T-cell (primary cell): ENCODE measurements at regions not wholly inside any gene's neighbourhood (a gene's known extent, or its start where the extent isn't known, plus 50 kb on each side); places are given as distances from the start of the nearest gene placed in this dataset.

Experiments used
- ATAC-seq, 4 experiments: fragments of 200-7000 bp in 3 of 4; fragments of 150-1000 bp in 1 of 4; cut with Tn5 transposase; replicated peaks in 1 of 4; 1 replicate in 3 of 4; 2 replicates in 1 of 4; pipeline ENCODE4 v1.10.0; 2021; ENCODE audit warnings: moderate library complexity in 3 of 4, mild to moderate bottlenecking in 2 of 4, moderate number of reproducible peaks in 1 of 4
- CTCF ChIA-PET, 2 donors: fragments of 300-600 bp; sonication (Branson Sonifier 250); formaldehyde crosslinking; loops; one replicate each; lab custom pipeline; 2022; ENCODE audit warnings: antibody characterized with exemption in 2 of 2; lab: Charles Lee
- POLR2A ChIA-PET, 2 donors: fragments of 300-600 bp; sonication (Branson Sonifier 250); formaldehyde crosslinking; loops; one replicate each; lab custom pipeline; 2022; ENCODE audit warnings: antibody characterized with exemption in 2 of 2; lab: Charles Lee
- DNase-seq, 35 experiments: peaks; one replicate each; pipeline versions ENCODE4 v3.0.0 to v3.0.0-alpha.2; 2013 to 2023
- H3K27ac ChIP-seq: one replicate; pipeline ENCODE4 v1.5.1; 2013; ENCODE audit warnings: low read length
- H3K27me3 ChIP-seq, 2 experiments: replicated peaks in 1 of 2; 1 replicate in 1 of 2; 2 replicates in 1 of 2; pipeline versions ENCODE4 v1.6.1 to v1.7.0; 2013; ENCODE audit warnings: low read length in 1 of 2, mixed read lengths in 1 of 2; ENCODE audit not compliant: control insufficient read depth in 2 of 2, insufficient read depth in 2 of 2; ENCODE audit errors: extremely low read depth in 1 of 2
- H3K36me3 ChIP-seq, 2 donors: 1 replicate in 1 of 2; 2 replicates in 1 of 2; pipeline versions ENCODE4 v1.6.1 to v1.7.0; 2013; ENCODE audit warnings: low read length in 1 of 2; ENCODE audit not compliant: control insufficient read depth in 2 of 2, insufficient read depth in 1 of 2; ENCODE audit errors: extremely low read depth in 1 of 2
- H3K4me1 ChIP-seq, 2 experiments: 1 replicate in 1 of 2; 2 replicates in 1 of 2; pipeline versions ENCODE4 v1.6.1 to v1.7.0; 2013; ENCODE audit warnings: low read length in 2 of 2, mixed read lengths in 1 of 2; ENCODE audit not compliant: insufficient read depth in 2 of 2, control insufficient read depth in 1 of 2; ENCODE audit errors: extremely low read depth in 1 of 2
- H3K4me3 ChIP-seq, 2 donors: 1 replicate in 1 of 2; 2 replicates in 1 of 2; pipeline versions ENCODE4 v1.5.1 to v1.7.0; 2013; ENCODE audit warnings: mild to moderate bottlenecking in 2 of 2, low read length in 1 of 2, moderate library complexity in 1 of 2; ENCODE audit not compliant: control insufficient read depth in 1 of 2; ENCODE audit errors: extremely low read depth in 1 of 2
- H3K9me3 ChIP-seq: 2 replicates; pipeline ENCODE4 v1.7.0; 2013
- H3K27ac Mint-ChIP-seq, 2 donors: one replicate each; pipeline ENCODE4 v1.8.0; 2020 to 2021; ENCODE audit warnings: mild to moderate bottlenecking in 2 of 2, mixed read lengths in 2 of 2
- H3K27me3 Mint-ChIP-seq, 2 donors: one replicate each; pipeline ENCODE4 v1.8.0; 2021 to 2022; ENCODE audit warnings: mixed read lengths in 2 of 2
- H3K36me3 Mint-ChIP-seq: one replicate; pipeline ENCODE4 v1.8.0; 2021; ENCODE audit warnings: mixed read lengths
- H3K4me1 Mint-ChIP-seq, 3 donors: one replicate each; pipeline ENCODE4 v1.8.0; 2020 to 2022; ENCODE audit warnings: mixed read lengths in 3 of 3, mild to moderate bottlenecking in 1 of 3
- H3K4me3 Mint-ChIP-seq, 3 donors: one replicate each; pipeline ENCODE4 v1.8.0; 2020 to 2022; ENCODE audit warnings: mild to moderate bottlenecking in 3 of 3, mixed read lengths in 3 of 3, moderate library complexity in 3 of 3
- H3K9me3 Mint-ChIP-seq, 3 donors: one replicate each; pipeline ENCODE4 v1.8.0; 2020 to 2022; ENCODE audit warnings: mixed read lengths in 3 of 3
- WGBS: methylation state at CpG from one replicate; pipeline ENCODE4 v1.1.5; 2013; ENCODE audit warnings: missing lambda C conversion rate; ENCODE audit not compliant: insufficient coverage; 5-methylcytosine and 5-hydroxymethylcytosine counted together

DNA sequence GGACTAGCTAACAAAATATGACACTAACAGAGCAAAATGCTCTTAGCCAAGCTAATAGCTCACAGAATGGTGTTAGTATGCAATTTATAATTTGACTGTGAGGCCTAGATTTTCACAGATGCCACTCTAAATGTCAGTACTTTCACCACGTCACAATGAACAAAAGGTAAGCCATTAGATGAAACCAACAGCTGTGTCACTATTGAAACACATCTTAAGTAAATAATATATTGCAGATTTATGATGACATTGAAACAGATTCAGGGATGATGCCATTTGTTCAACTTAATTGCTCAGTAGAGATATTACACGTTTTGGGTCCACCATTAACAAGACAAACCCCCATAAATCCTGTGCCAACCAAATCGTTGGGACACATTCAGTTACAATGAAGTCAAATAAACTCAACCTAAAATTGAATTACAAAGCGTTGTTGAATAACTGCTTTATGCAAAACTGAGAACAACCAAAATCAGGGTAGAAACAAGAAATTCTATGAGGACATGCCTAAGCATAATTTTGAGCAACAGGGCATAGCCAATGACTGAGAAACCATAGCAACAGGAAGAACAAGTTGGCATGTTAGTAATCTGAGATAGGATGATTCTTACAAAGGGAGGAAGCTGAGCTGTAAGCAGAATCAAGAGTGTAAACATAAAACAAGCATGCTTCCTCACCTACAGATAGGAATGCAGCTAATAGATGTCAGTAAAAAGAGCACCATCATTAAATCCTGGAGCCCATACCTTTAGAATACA is 85.6 kb upstream of the KHDRBS2 start:
- ATAC-seq (no peak), DNase-seq (no peak)
- Mint-ChIP-seq H3K27me3 (no peaks in the 10 kb centered on the region), H3K36me3 (no peaks in the 10 kb centered on the region), H3K4me3 (no peak overlapping the region), H3K9me3 (peaks cover 3 to 32% (median 19%) of the 10 kb centered on the region in 3 donors), H3K27ac (no peak overlapping the region), H3K4me1 (no peaks in the 10 kb centered on the region)
- Histone ChIP-seq H3K27me3 (no peaks in the 10 kb centered on the region), H3K27ac (no peak overlapping the region), H3K4me3 (no peak overlapping the region), H3K4me1 (no peaks in the 10 kb centered on the region), H3K36me3 (no peaks in the 10 kb centered on the region), H3K9me3 (no peaks in the 10 kb centered on the region)
- ChIA-PET POLR2A (no interaction called here), CTCF (no interaction called here)
- 63% methylated on average over 3 of the region's 4 CpGs for WGBS

DNA sequence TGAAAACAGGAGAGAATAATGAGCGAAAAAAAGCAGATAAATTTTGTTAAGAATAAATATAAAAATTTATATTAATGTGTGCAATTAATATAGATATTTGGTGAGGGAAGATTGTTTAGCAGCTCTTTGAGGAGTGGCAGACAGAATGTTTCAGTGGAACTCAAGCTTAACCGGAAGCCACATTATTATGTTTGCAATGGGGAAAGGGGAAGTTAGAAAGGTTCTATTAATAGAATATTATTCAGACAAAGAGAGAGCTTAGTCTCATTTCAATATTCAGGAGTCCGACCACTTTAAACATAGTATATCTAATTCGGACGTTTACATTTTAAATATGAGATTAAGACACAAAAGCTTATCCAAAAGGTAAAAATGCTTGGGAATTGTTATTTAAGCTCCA is 81.6 kb upstream of the KHDRBS2 start:
- DNase-seq (no peak), ATAC-seq (no peak)
- Mint-ChIP-seq H3K9me3 (peaks cover 0 to 17% (median 9%) of the 10 kb centered on the region in 3 donors), H3K27ac (no peak overlapping the region), H3K36me3 (no peaks in the 10 kb centered on the region), H3K27me3 (no peaks in the 10 kb centered on the region), H3K4me1 (no peaks in the 10 kb centered on the region), H3K4me3 (no peak overlapping the region)
- Histone ChIP-seq H3K9me3 (no peaks in the 10 kb centered on the region), H3K4me1 (no peaks in the 10 kb centered on the region), H3K4me3 (no peak overlapping the region), H3K27ac (no peak overlapping the region), H3K36me3 (no peaks in the 10 kb centered on the region), H3K27me3 (no peaks in the 10 kb centered on the region)
- WGBS = no CpG with 5 or more reads among the region's 5 CpGs
- ChIA-PET POLR2A (interaction anchor here in 1 of 2 donors (0.6 kb wide), 1 partner anchor 26 kb away, joined by 4 read pairs; no protein-coding TSS in a partner anchor), CTCF (no interaction called here)

DNA sequence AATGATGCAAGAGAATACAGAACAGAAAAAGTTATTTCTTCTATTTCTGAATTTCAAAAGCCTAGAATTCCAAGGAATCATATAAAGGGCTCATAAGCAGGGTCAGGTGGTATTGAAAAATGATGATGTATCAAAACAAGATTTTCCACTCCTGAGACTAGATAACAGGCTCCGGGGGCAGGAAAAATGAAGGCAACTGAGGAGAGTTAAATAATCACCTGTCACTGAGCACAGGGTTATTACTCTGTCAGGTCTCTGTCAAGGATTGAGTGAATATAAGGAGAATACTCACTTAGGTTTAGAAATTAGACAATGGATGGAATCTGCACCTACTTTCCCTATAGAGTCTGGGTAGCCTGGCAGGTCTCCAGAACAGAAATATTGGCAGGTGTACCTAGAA is 76.1 kb upstream of the KHDRBS2 start:
- no peak overlapping the region for H3K4me3 ChIP-seq
- Mint-ChIP-seq H3K4me3 (no peak overlapping the region), H3K9me3 (peaks cover 7 to 27% (median 12%) of the 10 kb centered on the region in 3 donors), H3K4me1 (no peaks in the 10 kb centered on the region), H3K36me3 (no peaks in the 10 kb centered on the region), H3K27me3 (no peaks in the 10 kb centered on the region), H3K27ac (no peak overlapping the region)
- no peak overlapping the region for H3K27ac ChIP-seq
- POLR2A ChIA-PET = no interaction called here
- no peaks in the 10 kb centered on the region for H3K36me3 ChIP-seq
- no peaks in the 10 kb centered on the region for H3K4me1 ChIP-seq
- no CpG with 5 or more reads among the region's 1 CpG for WGBS
- H3K27me3 ChIP-seq = no peaks in the 10 kb centered on the region
- CTCF ChIA-PET = no interaction called here
- no peak for ATAC-seq
- no peak for DNase-seq
- no peaks in the 10 kb centered on the region for H3K9me3 ChIP-seq

DNA sequence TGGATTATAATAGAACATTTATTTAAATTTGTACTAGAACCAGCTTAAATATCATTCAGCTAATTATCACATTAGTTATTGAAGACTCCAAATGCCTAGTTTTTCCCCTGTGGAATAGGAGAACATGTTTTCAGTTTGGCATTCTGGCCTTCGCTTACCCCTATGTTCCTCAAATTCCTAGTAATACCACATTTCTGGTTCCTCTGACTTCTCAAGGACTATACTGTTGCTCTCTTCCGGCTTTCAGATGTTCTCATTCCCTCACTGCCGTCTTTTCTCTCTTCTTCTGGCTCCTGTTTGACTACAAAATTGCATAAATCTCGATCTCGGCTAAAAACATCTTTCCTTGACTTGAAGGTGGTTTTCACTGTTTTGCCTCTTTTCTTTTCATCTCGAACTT is 71.8 kb upstream of the KHDRBS2 start:
- Mint-ChIP-seq H3K27ac (no peak overlapping the region), H3K27me3 (no peaks in the 10 kb centered on the region), H3K36me3 (no peaks in the 10 kb centered on the region), H3K4me3 (no peak overlapping the region), H3K4me1 (no peaks in the 10 kb centered on the region), H3K9me3 (peaks cover 5 to 20% (median 12%) of the 10 kb centered on the region in 3 donors)
- Histone ChIP-seq H3K27ac (no peak overlapping the region), H3K36me3 (no peaks in the 10 kb centered on the region), H3K9me3 (no peaks in the 10 kb centered on the region), H3K4me1 (no peaks in the 10 kb centered on the region), H3K27me3 (no peaks in the 10 kb centered on the region), H3K4me3 (no peak overlapping the region)
- DNase-seq = no peak
- WGBS = 44% methylated on average over 4 of the region's 6 CpGs
- CTCF ChIA-PET = no interaction called here
- POLR2A ChIA-PET = no interaction called here
- ATAC-seq = no peak

DNA sequence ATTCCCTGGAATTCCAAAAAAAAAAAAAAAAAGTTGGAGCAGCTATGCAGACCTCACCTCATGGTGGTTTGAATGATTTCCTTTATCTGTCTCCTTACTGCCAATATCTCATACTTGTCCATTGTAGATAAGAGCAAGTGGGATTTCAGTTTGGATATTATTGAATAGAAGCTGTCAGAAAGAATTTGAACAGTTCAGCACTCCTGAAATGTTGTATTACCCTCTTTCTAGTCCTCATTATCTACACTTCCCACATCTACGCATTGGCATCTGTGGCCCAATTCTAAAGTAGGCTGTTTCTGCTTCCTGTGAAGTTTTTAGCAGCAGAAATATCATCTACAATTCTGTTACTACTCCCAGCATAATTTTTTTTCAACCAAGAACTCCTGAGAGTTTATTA is 68.2 kb upstream of the KHDRBS2 start:
- Histone ChIP-seq H3K4me3 (no peak overlapping the region), H3K27ac (no peak overlapping the region), H3K27me3 (no peaks in the 10 kb centered on the region), H3K36me3 (no peaks in the 10 kb centered on the region), H3K9me3 (no peaks in the 10 kb centered on the region), H3K4me1 (no peaks in the 10 kb centered on the region)
- DNase-seq (no peak), ATAC-seq (no peak)
- Mint-ChIP-seq H3K36me3 (no peaks in the 10 kb centered on the region), H3K9me3 (peaks cover 3 to 18% (median 9%) of the 10 kb centered on the region in 3 donors), H3K4me3 (no peak overlapping the region), H3K27me3 (no peaks in the 10 kb centered on the region), H3K27ac (no peak overlapping the region), H3K4me1 (no peaks in the 10 kb centered on the region)
- CTCF ChIA-PET = no interaction called here
- WGBS = no CpG with 5 or more reads among the region's 1 CpG
- POLR2A ChIA-PET = interaction anchor here in 1 of 2 donors (0.7 kb wide), 1 partner anchor 9 kb away, joined by 11 read pairs; no protein-coding TSS in a partner anchor

DNA sequence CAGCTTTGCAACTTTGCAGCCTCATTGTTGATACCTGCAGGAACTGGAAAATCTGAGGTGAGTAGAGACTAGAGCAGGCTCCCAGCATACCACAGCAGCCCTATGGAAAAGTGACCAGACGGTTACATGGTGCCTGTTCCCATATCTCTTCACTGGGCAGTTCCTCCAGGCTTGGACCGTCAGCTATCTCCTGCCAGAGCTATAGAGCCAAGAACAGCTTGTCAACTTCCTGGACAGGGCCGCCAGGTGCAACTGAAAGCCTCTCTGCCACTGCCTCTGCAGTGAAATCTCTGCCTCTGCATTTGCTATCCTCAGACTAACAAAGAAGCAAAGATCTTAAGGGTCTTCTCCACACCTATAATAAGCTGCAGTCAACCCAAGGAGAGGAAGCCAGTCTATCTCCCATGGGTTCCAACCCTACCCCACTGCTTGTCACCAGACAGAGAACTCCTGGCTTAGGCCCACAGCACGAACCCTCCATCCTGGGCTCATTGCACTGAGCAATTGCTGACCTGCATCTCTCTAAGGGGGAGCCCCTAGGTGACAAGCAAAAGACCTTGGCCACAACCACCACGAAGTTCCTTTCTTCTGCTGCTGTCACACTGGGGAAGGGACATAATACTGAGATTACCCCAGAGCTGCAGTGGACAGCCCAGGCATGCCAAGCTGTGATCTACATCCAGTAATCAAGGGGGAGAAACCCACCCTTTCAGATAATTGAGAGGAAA is 60.1 kb upstream of the KHDRBS2 start:
- ChIA-PET CTCF (no interaction called here), POLR2A (no interaction called here)
- no peaks in the 10 kb centered on the region for H3K27me3 Mint-ChIP-seq
- no peak overlapping the region for H3K27ac ChIP-seq
- H3K27ac Mint-ChIP-seq = no peak overlapping the region
- WGBS = 66% methylated on average over 4 of the region's 5 CpGs
- no peak overlapping the region for H3K4me3 Mint-ChIP-seq
- H3K36me3 ChIP-seq = no peaks in the 10 kb centered on the region
- no peaks in the 10 kb centered on the region for H3K9me3 ChIP-seq
- no peak overlapping the region for H3K4me3 ChIP-seq
- DNase-seq (no peak), ATAC-seq (no peak)
- no peaks in the 10 kb centered on the region for H3K36me3 Mint-ChIP-seq
- H3K4me1 Mint-ChIP-seq = no peaks in the 10 kb centered on the region
- no peaks in the 10 kb centered on the region for H3K27me3 ChIP-seq
- peaks cover 5 to 24% (median 7%) of the 10 kb centered on the region in 3 donors for H3K9me3 Mint-ChIP-seq
- no peaks in the 10 kb centered on the region for H3K4me1 ChIP-seq
